ENCODE measurements at regions not wholly inside any gene's neighbourhood (a gene's known extent, or its start where the extent isn't known, plus 50 kb on each side); places are given as distances from the start of the nearest gene placed in this dataset.

- no peaks in the 10 kb centered on the region for H3K9me3 Mint-ChIP-seq (ENCODE audit: low read depth)
- no peak for TF ChIP-seq CTCF (IDR thresholded peaks at IDR 0.05)
- no peak overlapping the region for H3K27ac Mint-ChIP-seq (ENCODE audit: unreplicated experiment)
- no peaks in the 10 kb centered on the region for H3K36me3 Mint-ChIP-seq (ENCODE audit: low read depth)
- no peaks in the 10 kb centered on the region for H3K27me3 Mint-ChIP-seq (ENCODE audit: low read depth)
- H3K4me1 Mint-ChIP-seq (ENCODE audit: low read depth), result no peaks in the 10 kb centered on the region
- H3K4me3 Mint-ChIP-seq (ENCODE audit: unreplicated experiment), result no peak overlapping the region
- DNase-seq (ENCODE audit: low spot score), result no peak
These were observed 82.0 kb upstream of the PTHLH start for GRCh38 chr12:28054583-28054982.

GRCh38 chr12:28057856-28058615 lies 85.5 kb upstream of the PTHLH start:
- DNase-seq (ENCODE audit: low spot score), result no peak
- Mint-ChIP-seq H3K4me1 (ENCODE audit: low read depth) (no peaks in the 10 kb centered on the region), H3K4me3 (ENCODE audit: unreplicated experiment) (no peak overlapping the region), H3K36me3 (ENCODE audit: low read depth) (no peaks in the 10 kb centered on the region), H3K27me3 (ENCODE audit: low read depth) (no peaks in the 10 kb centered on the region), H3K9me3 (ENCODE audit: low read depth) (no peaks in the 10 kb centered on the region), H3K27ac (ENCODE audit: unreplicated experiment) (no peak overlapping the region)
- TF ChIP-seq CTCF (IDR thresholded peaks at IDR 0.05), result no peak

GRCh38 chr12:28059220-28059619 lies 86.7 kb upstream of the PTHLH start:
- no peak overlapping the region for H3K27ac Mint-ChIP-seq (ENCODE audit: unreplicated experiment)
- no peak for DNase-seq (ENCODE audit: low spot score)

GRCh38 chr12:28059668-28060067 lies 87.1 kb upstream of the PTHLH start:
- H3K4me3 Mint-ChIP-seq (ENCODE audit: unreplicated experiment), result no peak overlapping the region
- DNase-seq (ENCODE audit: low spot score), result no peak
- H3K36me3 Mint-ChIP-seq (ENCODE audit: low read depth), result no peaks in the 10 kb centered on the region
- H3K4me1 Mint-ChIP-seq (ENCODE audit: low read depth), result no peaks in the 10 kb centered on the region
- H3K27me3 Mint-ChIP-seq (ENCODE audit: low read depth), result no peaks in the 10 kb centered on the region
- H3K27ac Mint-ChIP-seq (ENCODE audit: unreplicated experiment), result no peak overlapping the region
- TF ChIP-seq CTCF (IDR thresholded peaks at IDR 0.05), result no peak
- no peaks in the 10 kb centered on the region for H3K9me3 Mint-ChIP-seq (ENCODE audit: low read depth)

More at GRCh38 chr12:28059220-28059619, 86.7 kb upstream of the PTHLH start:
- Mint-ChIP-seq H3K27me3 (ENCODE audit: low read depth) (no peaks in the 10 kb centered on the region), H3K9me3 (ENCODE audit: low read depth) (no peaks in the 10 kb centered on the region), H3K4me1 (ENCODE audit: low read depth) (no peaks in the 10 kb centered on the region), H3K36me3 (ENCODE audit: low read depth) (no peaks in the 10 kb centered on the region), H3K4me3 (ENCODE audit: unreplicated experiment) (no peak overlapping the region)
- no peak for TF ChIP-seq CTCF (IDR thresholded peaks at IDR 0.05)

- DNase-seq (ENCODE audit: low spot score), result no peak
- H3K4me3 Mint-ChIP-seq (ENCODE audit: unreplicated experiment), result no peak overlapping the region
- H3K4me1 Mint-ChIP-seq (ENCODE audit: low read depth), result peaks cover 5% of the 10 kb centered on the region
- no peak overlapping the region for H3K27ac Mint-ChIP-seq (ENCODE audit: unreplicated experiment)
- no peaks in the 10 kb centered on the region for H3K27me3 Mint-ChIP-seq (ENCODE audit: low read depth)
- H3K36me3 Mint-ChIP-seq (ENCODE audit: low read depth), result no peaks in the 10 kb centered on the region
- no peak for TF ChIP-seq CTCF (IDR thresholded peaks at IDR 0.05)
- H3K9me3 Mint-ChIP-seq (ENCODE audit: low read depth), result no peaks in the 10 kb centered on the region
These were observed 88.3 kb upstream of the PTHLH start for GRCh38 chr12:28060871-28061270.

All from chondrocyte (in vitro differentiated cells).